WTC11 (cell line): ENCODE measurements at regions not wholly inside any gene's neighbourhood (a gene's known extent, or its start where the extent isn't known, plus 50 kb on each side); places are given as distances from the start of the nearest gene placed in this dataset.
"Not testable (repeated sequence)": the region's sequence is repeated elsewhere in the genome, so short reads cannot be mapped to it uniquely, and the experiment has no call there.

ENCODE experiments used
- ATAC-seq: fragments of 200-7000 bp; cut with Tn5 transposase; 2 replicates; pipeline ENCODE4 v1.10.0; 2021; ENCODE audit warnings: mild to moderate bottlenecking, moderate library complexity
- CTCF ChIA-PET: fragments of 300-600 bp; sonication (Branson Sonifier 250); formaldehyde crosslinking; loops from one replicate; lab custom pipeline; 2021; ENCODE audit warnings: antibody characterized with exemption; lab: Charles Lee
- POLR2A ChIA-PET: fragments of 350-600 bp; sonication (Branson Sonifier 250); formaldehyde crosslinking; loops from one replicate; lab custom pipeline; 2021; ENCODE audit warnings: antibody characterized with exemption; lab: Charles Lee
- DNase-seq: peaks from one replicate; pipeline ENCODE4 v3.0.0; 2021; ENCODE audit warnings: low spot score
- H3K27ac Mint-ChIP-seq: 2 replicates; pipeline ENCODE4 v1.8.0; 2021; ENCODE audit warnings: mixed read lengths
- H3K27me3 Mint-ChIP-seq: 2 replicates; pipeline ENCODE4 v1.8.0; 2021; ENCODE audit warnings: low read depth, mild to moderate bottlenecking, moderate library complexity, mixed read lengths
- H3K36me3 Mint-ChIP-seq: 2 replicates; pipeline ENCODE4 v1.8.0; 2021; ENCODE audit warnings: mixed read lengths
- H3K4me1 Mint-ChIP-seq: 2 replicates; pipeline ENCODE4 v1.8.0; 2022; ENCODE audit warnings: mixed read lengths
- H3K4me3 Mint-ChIP-seq: 2 replicates; pipeline ENCODE4 v1.8.0; 2021; ENCODE audit warnings: mild to moderate bottlenecking, moderate library complexity, mixed read lengths
- H3K9me3 Mint-ChIP-seq: 2 replicates; pipeline ENCODE4 v1.8.0; 2021; ENCODE audit warnings: mixed read lengths
- CTCF ChIP-seq: fragments of 200-600 bp; IDR thresholded peaks from 2 replicates; pipeline ENCODE4 v1.8.0; 2022; ENCODE audit warnings: antibody characterized with exemption
- E2F5 ChIP-seq: sonication (generic); formaldehyde crosslinking; IDR thresholded peaks from 2 replicates; pipeline ENCODE4 v1.8.1; 2022; ENCODE audit warnings: mild to moderate bottlenecking, moderate library complexity, missing genetic modification reagents
- HMGA2 ChIP-seq: fragments of 250-450 bp; sonication (Bioruptor Pico); IDR thresholded peaks from 2 replicates; pipeline ENCODE4 v1.4.0; 2021; ENCODE audit warnings: mild to moderate bottlenecking, moderate library complexity
- MLX ChIP-seq: sonication (generic); formaldehyde crosslinking; IDR thresholded peaks from 2 replicates; pipeline ENCODE4 v1.8.1; 2023; ENCODE audit warnings: mild to moderate bottlenecking, missing genetic modification reagents, moderate library complexity
- MXD4 ChIP-seq: fragments of 250-450 bp; sonication (Bioruptor Pico); IDR thresholded peaks from 2 replicates; pipeline ENCODE4 v1.8.0; 2021; ENCODE audit warnings: mild to moderate bottlenecking, moderate library complexity, borderline replicate concordance
- MYBL2 ChIP-seq: sonication (generic); formaldehyde crosslinking; IDR thresholded peaks from 2 replicates; pipeline ENCODE4 v1.8.1; 2023; ENCODE audit warnings: mild to moderate bottlenecking, moderate library complexity, missing genetic modification reagents
- NFE2L1 ChIP-seq: sonication (generic); formaldehyde crosslinking; IDR thresholded peaks from 2 replicates; pipeline ENCODE4 v1.8.1; 2023; ENCODE audit warnings: missing genetic modification reagents
- NR1H2 ChIP-seq: sonication (generic); formaldehyde crosslinking; IDR thresholded peaks from 2 replicates; pipeline ENCODE4 v1.9.0; 2021; ENCODE audit warnings: mild to moderate bottlenecking, moderate library complexity, missing genetic modification reagents
- TCF7 ChIP-seq: sonication (generic); formaldehyde crosslinking; IDR thresholded peaks from 2 replicates; pipeline ENCODE4 v1.8.0; 2022; ENCODE audit warnings: mild to moderate bottlenecking, low read depth, missing genetic modification reagents, moderate library complexity
- ZNF121 ChIP-seq: sonication (generic); formaldehyde crosslinking; IDR thresholded peaks from 2 replicates; pipeline ENCODE4 v1.8.0; 2023; ENCODE audit warnings: missing genetic modification reagents
- ZNF219 ChIP-seq: sonication (generic); formaldehyde crosslinking; IDR thresholded peaks from 2 replicates; pipeline ENCODE4 v1.8.0; 2023; ENCODE audit warnings: missing genetic modification reagents, mild to moderate bottlenecking, borderline replicate concordance
- ZNF232 ChIP-seq: sonication (generic); formaldehyde crosslinking; IDR thresholded peaks from 2 replicates; pipeline ENCODE4 v1.8.0; 2022; ENCODE audit warnings: mild to moderate bottlenecking, missing genetic modification reagents
- ZNF425 ChIP-seq: fragments of 250-450 bp; sonication (Bioruptor Pico); conservative IDR thresholded peaks from 2 replicates; pipeline ENCODE4 v1.9.0; 2021; ENCODE audit warnings: mild to moderate bottlenecking
- TF ChIP-seq, protein P1 (sequence below): sonication (generic); formaldehyde crosslinking; IDR thresholded peaks from 2 replicates; pipeline ENCODE4 v1.8.1; 2023; ENCODE audit warnings: mild to moderate bottlenecking, missing genetic modification reagents, borderline replicate concordance
- TF ChIP-seq, protein P2 (sequence below): sonication (generic); formaldehyde crosslinking; IDR thresholded peaks from 2 replicates; pipeline ENCODE4 v1.8.1; 2023; ENCODE audit warnings: mild to moderate bottlenecking, missing genetic modification reagents

DNA sequence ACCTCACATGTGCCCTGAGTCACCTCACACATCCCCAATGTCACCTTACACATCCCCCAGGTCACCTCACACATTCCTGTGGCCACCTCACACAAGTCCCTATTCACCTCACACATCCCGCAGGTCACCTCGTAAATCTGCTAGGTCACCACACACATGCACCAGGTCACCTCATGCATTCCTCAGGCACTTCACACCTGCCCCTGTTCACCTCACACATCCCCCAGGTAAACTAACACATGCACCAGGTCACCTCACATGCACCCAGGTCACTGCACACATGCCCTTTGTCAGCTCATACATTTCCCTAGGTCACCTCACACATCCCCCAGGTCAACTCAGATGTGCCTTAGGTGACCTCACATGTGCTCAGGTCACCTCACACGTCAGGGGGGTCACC lies 639.8 kb downstream of the TMEM121 start (continued):
- TF ChIP-seq MYBL2 (CRISPR knock-in tag) = no peak
- no peak for TF ChIP-seq ZNF121 (CRISPR knock-in tag)
- TF ChIP-seq ZNF232 (CRISPR knock-in tag) = no peak
- no peak for TF ChIP-seq ZNF219 (CRISPR knock-in tag)

- Mint-ChIP-seq H3K27me3 (peaks cover 17% of the 10 kb centered on the region), H3K4me3 (no peak overlapping the region), H3K36me3 (peaks cover 69% of the 10 kb centered on the region), H3K27ac (no peak overlapping the region), H3K4me1 (no peaks in the 10 kb centered on the region), H3K9me3 (peaks cover 73% of the 10 kb centered on the region)
- POLR2A ChIA-PET = no interaction called here
- ATAC-seq = no peak
- DNase-seq = no peak
- CTCF ChIA-PET = no interaction called here
- TF ChIP-seq, protein P1, sequence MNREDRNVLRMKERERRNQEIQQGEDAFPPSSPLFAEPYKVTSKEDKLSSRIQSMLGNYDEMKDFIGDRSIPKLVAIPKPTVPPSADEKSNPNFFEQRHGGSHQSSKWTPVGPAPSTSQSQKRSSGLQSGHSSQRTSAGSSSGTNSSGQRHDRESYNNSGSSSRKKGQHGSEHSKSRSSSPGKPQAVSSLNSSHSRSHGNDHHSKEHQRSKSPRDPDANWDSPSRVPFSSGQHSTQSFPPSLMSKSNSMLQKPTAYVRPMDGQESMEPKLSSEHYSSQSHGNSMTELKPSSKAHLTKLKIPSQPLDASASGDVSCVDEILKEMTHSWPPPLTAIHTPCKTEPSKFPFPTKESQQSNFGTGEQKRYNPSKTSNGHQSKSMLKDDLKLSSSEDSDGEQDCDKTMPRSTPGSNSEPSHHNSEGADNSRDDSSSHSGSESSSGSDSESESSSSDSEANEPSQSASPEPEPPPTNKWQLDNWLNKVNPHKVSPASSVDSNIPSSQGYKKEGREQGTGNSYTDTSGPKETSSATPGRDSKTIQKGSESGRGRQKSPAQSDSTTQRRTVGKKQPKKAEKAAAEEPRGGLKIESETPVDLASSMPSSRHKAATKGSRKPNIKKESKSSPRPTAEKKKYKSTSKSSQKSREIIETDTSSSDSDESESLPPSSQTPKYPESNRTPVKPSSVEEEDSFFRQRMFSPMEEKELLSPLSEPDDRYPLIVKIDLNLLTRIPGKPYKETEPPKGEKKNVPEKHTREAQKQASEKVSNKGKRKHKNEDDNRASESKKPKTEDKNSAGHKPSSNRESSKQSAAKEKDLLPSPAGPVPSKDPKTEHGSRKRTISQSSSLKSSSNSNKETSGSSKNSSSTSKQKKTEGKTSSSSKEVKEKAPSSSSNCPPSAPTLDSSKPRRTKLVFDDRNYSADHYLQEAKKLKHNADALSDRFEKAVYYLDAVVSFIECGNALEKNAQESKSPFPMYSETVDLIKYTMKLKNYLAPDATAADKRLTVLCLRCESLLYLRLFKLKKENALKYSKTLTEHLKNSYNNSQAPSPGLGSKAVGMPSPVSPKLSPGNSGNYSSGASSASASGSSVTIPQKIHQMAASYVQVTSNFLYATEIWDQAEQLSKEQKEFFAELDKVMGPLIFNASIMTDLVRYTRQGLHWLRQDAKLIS (CRISPR knock-in tag) = no peak
- TF ChIP-seq MLX (CRISPR knock-in tag) = no peak
- no peak for TF ChIP-seq MXD4 (CRISPR knock-in tag)
- TF ChIP-seq, protein P2, sequence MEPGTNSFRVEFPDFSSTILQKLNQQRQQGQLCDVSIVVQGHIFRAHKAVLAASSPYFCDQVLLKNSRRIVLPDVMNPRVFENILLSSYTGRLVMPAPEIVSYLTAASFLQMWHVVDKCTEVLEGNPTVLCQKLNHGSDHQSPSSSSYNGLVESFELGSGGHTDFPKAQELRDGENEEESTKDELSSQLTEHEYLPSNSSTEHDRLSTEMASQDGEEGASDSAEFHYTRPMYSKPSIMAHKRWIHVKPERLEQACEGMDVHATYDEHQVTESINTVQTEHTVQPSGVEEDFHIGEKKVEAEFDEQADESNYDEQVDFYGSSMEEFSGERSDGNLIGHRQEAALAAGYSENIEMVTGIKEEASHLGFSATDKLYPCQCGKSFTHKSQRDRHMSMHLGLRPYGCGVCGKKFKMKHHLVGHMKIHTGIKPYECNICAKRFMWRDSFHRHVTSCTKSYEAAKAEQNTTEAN (CRISPR knock-in tag) = no peak
- TF ChIP-seq TCF7 (CRISPR knock-in tag) = no peak
Observed at GRCh38 chr14:106166650-106167204, 640.3 kb downstream of the TMEM121 start.

- H3K27me3 Mint-ChIP-seq, CTCF ChIA-PET, POLR2A ChIA-PET, ATAC-seq, H3K27ac Mint-ChIP-seq, H3K4me1 Mint-ChIP-seq: not testable (repeated sequence)
- Mint-ChIP-seq H3K9me3 (peaks cover 73% of the 10 kb centered on the region), H3K36me3 (peaks cover 67% of the 10 kb centered on the region)
- DNase-seq = peak; percentile 13
- TF ChIP-seq CTCF = peak; percentile 52
- TF ChIP-seq, all 79 proteins: peak for 1; not testable (repeated sequence) for 78
- H3K4me3 Mint-ChIP-seq = not testable (repeated sequence)
Observed at GRCh38 chr14:106170163-106170658, 643.8 kb downstream of the TMEM121 start.

- peaks cover 71% of the 10 kb centered on the region for H3K36me3 Mint-ChIP-seq
- ChIA-PET CTCF (no interaction called here), POLR2A (no interaction called here)
- H3K4me1 Mint-ChIP-seq = no peaks in the 10 kb centered on the region
- peaks cover 3% of the 10 kb centered on the region for H3K27me3 Mint-ChIP-seq
- H3K4me3 Mint-ChIP-seq = no peak overlapping the region
- H3K27ac Mint-ChIP-seq = no peak overlapping the region
- no peak for ATAC-seq
- no peak for DNase-seq
- H3K9me3 Mint-ChIP-seq = peaks cover 82% of the 10 kb centered on the region
- TF ChIP-seq, protein P1 (CRISPR knock-in tag) = no peak
- TF ChIP-seq NFE2L1 (no peak), NR1H2 (CRISPR knock-in tag) (no peak), ZNF425 (CRISPR knock-in tag) (no peak), HMGA2 (CRISPR knock-in tag) (no peak), E2F5 (CRISPR knock-in tag) (no peak)
Observed at GRCh38 chr14:106174206-106174605, 647.8 kb downstream of the TMEM121 start.
